HepG2 (cell line): ENCODE measurements at regions not wholly inside any gene's neighbourhood (a gene's known extent, or its start where the extent isn't known, plus 50 kb on each side); places are given as distances from the start of the nearest gene placed in this dataset.
A peak's percentile ranks its signal among the peaks of the same experiment; 100 is the strongest.

Experiments used
- BRF2 ChIP-seq: sonication (generic); formaldehyde crosslinking; IDR thresholded peaks from 2 replicates; pipeline ENCODE4 v1.8.1; 2022; ENCODE audit warnings: mild to moderate bottlenecking, missing genetic modification reagents
- EHMT2 ChIP-seq: fragments of 200-600 bp; sonication (generic); IDR thresholded peaks from 2 replicates; pipeline ENCODE4 v1.7.0; 2017; ENCODE audit warnings: antibody characterized with exemption, low read depth, low read length, borderline replicate concordance
- ERF ChIP-seq: IDR thresholded peaks from 2 replicates; pipeline ENCODE4 v1.6.1; 2018; ENCODE audit warnings: missing biosample characterization, missing genetic modification reagents
- ETV5 ChIP-seq: IDR thresholded peaks from 2 replicates; pipeline ENCODE4 v1.6.1; 2018; ENCODE audit warnings: missing biosample characterization, missing genetic modification reagents, inconsistent platforms, borderline replicate concordance
- FOSL2 ChIP-seq: sonication (generic); formaldehyde crosslinking; IDR thresholded peaks from 2 replicates; pipeline ENCODE4 v1.4.0; 2020; ENCODE audit warnings: missing genetic modification reagents
- FOXO1 ChIP-seq: sonication (generic); formaldehyde crosslinking; IDR thresholded peaks from 2 replicates; pipeline ENCODE4 v1.4.0; 2020; ENCODE audit warnings: missing genetic modification reagents
- GATA4 ChIP-seq: sonication (generic); IDR thresholded peaks from 2 replicates; pipeline ENCODE4 v1.6.1; 2016; ENCODE audit warnings: antibody characterized with exemption, low read depth, borderline replicate concordance
- HES4 ChIP-seq: sonication (generic); formaldehyde crosslinking; IDR thresholded peaks from 2 replicates; pipeline ENCODE4 v1.9.0; 2021; ENCODE audit warnings: mild to moderate bottlenecking, missing genetic modification reagents, borderline replicate concordance
- HNRNPL ChIP-seq: fragments of 200-400 bp; formaldehyde crosslinking; IDR thresholded peaks from 2 replicates; pipeline ENCODE4 v1.6.1; 2017; ENCODE audit warnings: mild to moderate bottlenecking, low read depth, low read length
- IRF9 ChIP-seq: sonication (generic); formaldehyde crosslinking; IDR thresholded peaks from 2 replicates; pipeline ENCODE4 v1.8.0; 2022; ENCODE audit warnings: missing genetic modification reagents, mild to moderate bottlenecking, borderline replicate concordance
- IRX3 ChIP-seq: sonication (generic); formaldehyde crosslinking; IDR thresholded peaks from 2 replicates; pipeline ENCODE4 v1.8.1; 2023; ENCODE audit warnings: mild to moderate bottlenecking, low read depth, missing genetic modification reagents, borderline replicate concordance
- MED13 ChIP-seq: sonication (generic); formaldehyde crosslinking; IDR thresholded peaks from 2 replicates; pipeline ENCODE4 v1.5.0; 2020; ENCODE audit warnings: missing genetic modification reagents
- MYC ChIP-seq: sonication (generic); formaldehyde crosslinking; IDR thresholded peaks from 2 replicates; pipeline ENCODE4 v1.9.0; 2021; ENCODE audit warnings: missing genetic modification reagents, borderline replicate concordance
- NFKB2 ChIP-seq: sonication (generic); formaldehyde crosslinking; IDR thresholded peaks from 2 replicates; pipeline ENCODE4 v1.4.0; 2020; ENCODE audit warnings: missing genetic modification reagents, borderline replicate concordance
- SALL2 ChIP-seq: sonication (generic); formaldehyde crosslinking; IDR thresholded peaks from 2 replicates; pipeline ENCODE4 v1.8.1; 2023; ENCODE audit warnings: mild to moderate bottlenecking, missing genetic modification reagents, inconsistent platforms
- SOX6 ChIP-seq, 2 experiments: fragments of 450-650 bp in 1 of 2; sonication (generic) in 1 of 2; formaldehyde crosslinking in 1 of 2; IDR thresholded peaks; 2 replicates each; pipeline versions ENCODE4 v1.4.0 to v1.6.1; 2017 to 2020; ENCODE audit warnings: antibody characterized with exemption in 1 of 2, mild to moderate bottlenecking in 1 of 2, missing genetic modification reagents in 1 of 2
- TBP ChIP-seq: sonication (generic); formaldehyde crosslinking; IDR thresholded peaks from 2 replicates; pipeline ENCODE4 v1.5.0; 2020; ENCODE audit warnings: missing genetic modification reagents
- TBX2 ChIP-seq: sonication (generic); formaldehyde crosslinking; IDR thresholded peaks from 2 replicates; pipeline ENCODE4 v1.5.0; 2020; ENCODE audit warnings: missing genetic modification reagents, mild to moderate bottlenecking, borderline replicate concordance
- ZC3H4 ChIP-seq: sonication (generic); formaldehyde crosslinking; IDR thresholded peaks from 2 replicates; pipeline ENCODE4 v1.4.0; 2020; ENCODE audit warnings: missing genetic modification reagents, borderline replicate concordance
- ZFAT ChIP-seq: sonication (generic); formaldehyde crosslinking; conservative IDR thresholded peaks from 2 replicates; pipeline ENCODE4 v1.8.1; 2023; ENCODE audit warnings: missing genetic modification reagents, inconsistent platforms
- ZNF136 ChIP-seq: sonication (generic); formaldehyde crosslinking; IDR thresholded peaks from 2 replicates; pipeline ENCODE4 v1.8.1; 2022; ENCODE audit warnings: low read depth, mild to moderate bottlenecking, moderate library complexity, missing genetic modification reagents
- ZNF17 ChIP-seq: sonication (generic); formaldehyde crosslinking; IDR thresholded peaks from 2 replicates; pipeline ENCODE4 v1.5.0; 2020; ENCODE audit warnings: mild to moderate bottlenecking, missing genetic modification reagents
- ZNF276 ChIP-seq: sonication (generic); formaldehyde crosslinking; IDR thresholded peaks from 2 replicates; pipeline ENCODE4 v1.4.0; 2020; ENCODE audit warnings: mild to moderate bottlenecking, low read depth, missing genetic modification reagents
- ZNF326 ChIP-seq: sonication (generic); formaldehyde crosslinking; IDR thresholded peaks from 2 replicates; pipeline ENCODE4 v1.4.0; 2020; ENCODE audit warnings: missing genetic modification reagents, borderline replicate concordance
- ZNF432 ChIP-seq: sonication (generic); formaldehyde crosslinking; IDR thresholded peaks from 2 replicates; pipeline ENCODE4 v1.5.0; 2020; ENCODE audit warnings: missing genetic modification reagents, mild to moderate bottlenecking, borderline replicate concordance
- ZNF7 ChIP-seq: IDR thresholded peaks from 2 replicates; pipeline ENCODE4 v1.6.1; 2016; ENCODE audit warnings: missing biosample characterization, missing genetic modification reagents
- ZNF761 ChIP-seq: sonication (generic); formaldehyde crosslinking; conservative IDR thresholded peaks from 2 replicates; pipeline ENCODE4 v1.4.0; 2020; ENCODE audit warnings: mild to moderate bottlenecking, missing genetic modification reagents

GRCh38 chrX:129139837-129140598 lies 383.3 kb downstream of the SMARCA1 start (continued):
- TF ChIP-seq ZNF276 (CRISPR knock-in tag) (no peak), ZNF17 (CRISPR knock-in tag) (no peak), FOSL2 (CRISPR knock-in tag) (peak; percentile 89), ZNF432 (CRISPR knock-in tag) (no peak), ETV5 (CRISPR knock-in tag) (peak; percentile 37; the same call in 1 of the 2 replicates), ZNF761 (CRISPR knock-in tag) (no peak), HNRNPL (no peak), GATA4 (no peak; the same call in 1 of the 2 replicates), TBX2 (peak; percentile 22; the same call in 1 of the 2 replicates), FOXO1 (CRISPR knock-in tag) (peak; percentile 68; the same call in 1 of the 2 replicates), IRF9 (CRISPR knock-in tag) (no peak), ZNF326 (no peak), TBP (CRISPR knock-in tag) (no peak), ZNF7 (no peak), EHMT2 (peak; percentile 60; the same call in 1 of the 2 replicates), ZNF136 (CRISPR knock-in tag) (no peak), NFKB2 (no peak), MED13 (CRISPR knock-in tag) (peak; percentile 61; the same call in 1 of the 2 replicates), HES4 (no peak), SALL2 (CRISPR knock-in tag) (no peak), BRF2 (CRISPR knock-in tag) (no peak), ZC3H4 (CRISPR knock-in tag) (no peak), IRX3 (CRISPR knock-in tag) (no peak), MYC (no peak), SOX6 (IDR thresholded peaks at IDR 0.05) (no peak), SOX6 (CRISPR knock-in tag; IDR thresholded peaks at IDR 0.05) (peak; percentile 72), ZFAT (CRISPR knock-in tag) (no peak), ERF (no peak)
